GM23338 (cell line): ENCODE measurements at regions not wholly inside any gene's neighbourhood (a gene's known extent, or its start where the extent isn't known, plus 50 kb on each side); places are given as distances from the start of the nearest gene placed in this dataset.

Source experiments
- CREB1 ChIP-seq: fragments of 250-450 bp; sonication (Bioruptor Pico); IDR thresholded peaks from 2 replicates; pipeline ENCODE4 v1.5.0; 2020; ENCODE audit warnings: low read depth, mild to moderate bottlenecking, moderate library complexity
- CTCF ChIP-seq, 2 experiments: fragments of 200-600 bp in 1 of 2; sonication (generic) in 1 of 2; conservative IDR thresholded peaks; 2 replicates each; pipeline versions ENCODE4 v1.5.1 to v1.6.1; 2016 to 2017; ENCODE audit warnings: antibody characterized with exemption in 2 of 2, low read depth in 2 of 2, mild to moderate bottlenecking in 2 of 2, moderate library complexity in 1 of 2
- EZH2 ChIP-seq: fragments of 200-600 bp; sonication (generic); IDR thresholded peaks from one replicate; pipeline ENCODE4 v1.8.0; 2017; ENCODE audit warnings: antibody characterized with exemption, mild to moderate bottlenecking, low read depth; ENCODE audit not compliant: unreplicated experiment
- EZH2phosphoT487 ChIP-seq: fragments of 200-600 bp; sonication (generic); IDR thresholded peaks from one replicate; pipeline ENCODE4 v1.8.1; 2018; ENCODE audit warnings: antibody characterized with exemption; ENCODE audit not compliant: unreplicated experiment
- POLR2AphosphoS5 ChIP-seq: IDR thresholded peaks from 2 replicates; pipeline ENCODE4 v1.6.1; 2016; ENCODE audit warnings: antibody characterized with exemption, low read depth
- REST ChIP-seq: IDR thresholded peaks from one replicate; pipeline ENCODE4 v1.6.1; 2018; ENCODE audit warnings: antibody characterized with exemption; ENCODE audit not compliant: unreplicated experiment
- STAT1 ChIP-seq: IDR thresholded peaks from one replicate; pipeline ENCODE4 v1.6.1; 2016; ENCODE audit warnings: antibody characterized with exemption; ENCODE audit not compliant: unreplicated experiment

DNA sequence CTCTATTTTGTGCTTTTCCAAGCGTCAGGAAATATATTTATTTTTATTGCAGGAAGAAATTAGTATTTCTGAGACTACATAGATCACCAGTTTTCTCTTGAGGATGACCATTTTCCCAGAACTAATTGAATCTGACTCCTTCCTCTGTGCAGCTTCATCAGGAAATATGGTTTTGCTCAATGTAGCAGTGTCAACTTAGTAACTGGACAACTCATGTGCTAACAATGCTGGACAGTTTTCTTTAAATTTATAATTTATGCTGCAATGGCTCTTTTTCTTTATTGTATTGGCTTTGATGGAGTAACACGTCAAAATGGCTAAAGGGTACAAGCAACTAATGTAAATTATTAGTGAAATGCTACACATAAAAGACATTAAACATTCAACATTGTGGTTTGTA, 531.5 kb downstream of the ANKRD50 start:
- TF ChIP-seq POLR2AphosphoS5: no peak
- no peak for TF ChIP-seq CTCF (conservative IDR thresholded peaks at IDR 0.05; ENCODE audit: low read depth in 2 of 2)
- TF ChIP-seq EZH2: no peak
- TF ChIP-seq REST: no peak
- TF ChIP-seq STAT1: no peak
- no peak for TF ChIP-seq CREB1 (CRISPR knock-in tag)
- TF ChIP-seq EZH2phosphoT487: no peak
